ENCODE measurements at regions not wholly inside any gene's neighbourhood (a gene's known extent, or its start where the extent isn't known, plus 50 kb on each side); places are given as distances from the start of the nearest gene placed in this dataset.

DNA sequence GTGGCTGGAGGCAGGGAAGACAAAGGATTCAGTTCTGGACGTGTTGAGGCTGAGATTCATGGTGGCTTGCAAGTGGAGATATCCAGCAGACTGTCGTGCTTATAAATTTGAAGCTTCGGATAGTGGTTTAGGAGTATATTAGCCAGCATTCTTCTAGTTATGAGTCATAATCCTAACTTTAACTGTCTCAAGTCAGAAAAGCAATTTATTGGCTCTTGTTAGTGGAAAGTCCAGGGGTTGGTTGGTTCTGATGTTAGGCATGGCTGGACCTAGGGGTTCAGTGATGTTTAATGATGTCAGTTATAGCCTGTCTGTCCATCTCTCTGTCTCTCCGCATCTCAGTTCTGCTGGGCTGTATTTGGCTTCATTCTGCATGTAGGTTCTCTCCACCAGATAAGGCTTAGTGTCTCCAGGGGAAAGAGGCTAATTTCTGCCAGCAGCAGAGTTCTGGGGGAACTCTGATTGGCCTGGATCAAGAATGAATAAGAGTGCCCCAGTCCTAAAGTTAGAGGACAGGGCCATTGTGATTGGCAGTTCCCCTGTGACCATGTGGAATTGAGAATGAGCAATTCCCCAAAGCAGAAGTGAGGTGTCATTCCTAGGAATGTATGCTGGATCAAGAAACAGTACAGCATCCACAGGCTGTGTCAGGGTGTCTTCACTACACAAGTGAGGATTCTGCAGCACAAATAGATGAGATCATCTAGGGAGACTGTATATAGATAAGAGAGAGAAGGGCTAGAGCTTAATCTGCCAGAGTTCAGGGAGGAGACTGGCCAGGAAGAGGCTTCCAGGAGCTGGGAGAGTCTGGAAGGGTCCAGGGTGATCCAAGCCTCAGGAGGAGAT, 72.9 kb upstream of the SHB start:
- Histone ChIP-seq H3K27me3 (ENCODE audit: control insufficient read depth, insufficient read depth, low read length) (peaks cover 36% of the 10 kb centered on the region), H3K9ac (ENCODE audit: low read length) (no peak overlapping the region), H3K4me3 (ENCODE audit: low read depth, low read length) (no peak overlapping the region), H3K27ac (ENCODE audit: low read depth, low read length) (no peak overlapping the region), H3K9me3 (ENCODE audit: control insufficient read depth, insufficient read depth, low read depth, low read length) (no peaks in the 10 kb centered on the region), H3K36me3 (ENCODE audit: control insufficient read depth, insufficient read depth, low read length) (no peaks in the 10 kb centered on the region), H3K4me1 (ENCODE audit: control insufficient read depth, insufficient read depth, low read length) (peaks cover 8% of the 10 kb centered on the region; the same call in 1 of the 2 replicates)

DNA sequence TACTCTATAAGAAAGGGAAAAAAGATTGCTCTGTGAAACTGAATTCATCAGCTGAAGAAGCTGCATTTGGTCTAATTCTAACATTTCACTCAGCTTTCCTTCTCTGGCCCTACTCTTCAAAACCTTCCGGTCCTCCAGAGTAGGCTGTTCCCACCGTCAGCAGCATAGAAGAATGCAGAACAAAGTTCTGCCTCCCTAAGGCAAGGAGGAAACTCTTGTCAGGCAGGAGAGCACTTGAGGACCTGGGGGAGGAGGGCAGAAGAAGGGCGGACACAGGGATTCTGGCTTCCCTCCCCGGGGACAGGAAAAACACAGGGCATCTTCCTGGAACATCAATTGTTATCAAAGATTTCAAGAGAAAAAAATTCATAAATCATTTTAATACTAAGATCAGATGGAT, 69.2 kb upstream of the SHB start:
- no peaks in the 10 kb centered on the region for H3K36me3 ChIP-seq (ENCODE audit: control insufficient read depth, insufficient read depth, low read length)
- H3K27me3 ChIP-seq (ENCODE audit: control insufficient read depth, insufficient read depth, low read length) = peaks cover 34% of the 10 kb centered on the region
- no peak overlapping the region for H3K4me3 ChIP-seq (ENCODE audit: low read depth, low read length)
- no peak overlapping the region for H3K27ac ChIP-seq (ENCODE audit: low read depth, low read length)
- no peaks in the 10 kb centered on the region for H3K9me3 ChIP-seq (ENCODE audit: control insufficient read depth, insufficient read depth, low read depth, low read length)
- H3K9ac ChIP-seq (ENCODE audit: low read length) = no peak overlapping the region
- 0 out of 2 replicates have a peak, but pooled peaks cover 3% of the 10 kb centered on the region for H3K4me1 ChIP-seq (ENCODE audit: control insufficient read depth, insufficient read depth, low read length)

DNA sequence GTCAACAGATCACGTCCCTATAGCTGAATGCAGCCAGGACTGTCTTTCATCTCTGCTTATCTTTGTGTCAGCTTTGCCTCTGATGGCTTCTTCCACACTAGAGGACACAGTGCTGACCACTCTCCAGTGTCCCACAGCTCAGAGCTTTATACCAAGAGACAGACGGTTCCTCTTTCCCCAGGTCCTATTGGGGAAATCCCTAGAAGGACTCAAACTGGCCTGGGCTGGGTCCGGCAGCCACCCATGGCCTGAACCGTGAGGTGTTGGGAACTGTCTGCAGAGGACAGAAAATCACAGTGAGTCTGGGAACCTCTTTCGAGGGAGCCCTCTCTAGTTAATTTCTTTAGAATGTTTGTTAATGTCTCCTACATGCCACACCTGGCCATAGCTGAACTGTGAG, 68.3 kb upstream of the SHB start:
- H3K36me3 ChIP-seq (ENCODE audit: control insufficient read depth, insufficient read depth, low read length) = no peaks in the 10 kb centered on the region
- no peak overlapping the region for H3K4me3 ChIP-seq (ENCODE audit: low read depth, low read length)
- peaks cover 40% of the 10 kb centered on the region for H3K27me3 ChIP-seq (ENCODE audit: control insufficient read depth, insufficient read depth, low read length)
- H3K27ac ChIP-seq (ENCODE audit: low read depth, low read length) = no peak overlapping the region
- H3K9me3 ChIP-seq (ENCODE audit: control insufficient read depth, insufficient read depth, low read depth, low read length) = no peaks in the 10 kb centered on the region
- H3K4me1 ChIP-seq (ENCODE audit: control insufficient read depth, insufficient read depth, low read length) = 0 out of 2 replicates have a peak, but pooled peaks cover 3% of the 10 kb centered on the region
- no peak overlapping the region for H3K9ac ChIP-seq (ENCODE audit: low read length)

GRCh38 chr9:38136386-38136785, 67.4 kb upstream of the SHB start:
- Histone ChIP-seq H3K4me1 (ENCODE audit: control insufficient read depth, insufficient read depth, low read length) (0 out of 2 replicates have a peak, but pooled peaks cover 3% of the 10 kb centered on the region), H3K4me3 (ENCODE audit: low read depth, low read length) (no peak overlapping the region), H3K9me3 (ENCODE audit: control insufficient read depth, insufficient read depth, low read depth, low read length) (no peaks in the 10 kb centered on the region), H3K9ac (ENCODE audit: low read length) (no peak overlapping the region), H3K36me3 (ENCODE audit: control insufficient read depth, insufficient read depth, low read length) (no peaks in the 10 kb centered on the region), H3K27ac (ENCODE audit: low read depth, low read length) (no peak overlapping the region), H3K27me3 (ENCODE audit: control insufficient read depth, insufficient read depth, low read length) (peaks cover 34% of the 10 kb centered on the region)

GRCh38 chr9:38134611-38135237, 65.7 kb upstream of the SHB start:
- Histone ChIP-seq H3K4me1 (ENCODE audit: control insufficient read depth, insufficient read depth, low read length) (0 out of 2 replicates have a peak, but pooled peaks cover 3% of the 10 kb centered on the region), H3K27me3 (ENCODE audit: control insufficient read depth, insufficient read depth, low read length) (peaks cover 17% of the 10 kb centered on the region), H3K27ac (ENCODE audit: low read depth, low read length) (no peak overlapping the region), H3K9me3 (ENCODE audit: control insufficient read depth, insufficient read depth, low read depth, low read length) (no peaks in the 10 kb centered on the region), H3K4me3 (ENCODE audit: low read depth, low read length) (no peak overlapping the region), H3K36me3 (ENCODE audit: control insufficient read depth, insufficient read depth, low read length) (no peaks in the 10 kb centered on the region), H3K9ac (ENCODE audit: low read length) (no peak overlapping the region)

DNA sequence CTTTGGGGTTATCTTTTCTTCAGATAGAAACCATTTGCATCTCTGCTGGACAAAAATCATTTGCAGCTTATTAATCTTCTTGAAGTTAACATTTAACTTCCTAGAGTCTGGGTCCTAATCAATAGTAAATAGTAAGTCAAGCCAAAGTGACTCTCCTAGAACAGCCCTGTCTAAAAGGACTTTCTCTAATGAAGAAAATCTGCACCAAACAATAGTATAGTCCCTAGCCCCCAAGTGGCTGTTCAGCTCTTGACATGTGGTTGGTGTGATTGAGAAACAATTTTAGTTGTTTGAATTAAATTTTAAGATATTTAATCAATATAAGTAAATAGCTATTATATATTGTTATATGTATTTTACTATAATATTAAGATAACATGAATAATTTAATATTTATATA, 64.6 kb upstream of the SHB start:
- Histone ChIP-seq H3K4me3 (ENCODE audit: low read depth, low read length) (no peak overlapping the region), H3K9ac (ENCODE audit: low read length) (no peak overlapping the region), H3K4me1 (ENCODE audit: control insufficient read depth, insufficient read depth, low read length) (0 out of 2 replicates have a peak, but pooled peaks cover 3% of the 10 kb centered on the region), H3K9me3 (ENCODE audit: control insufficient read depth, insufficient read depth, low read depth, low read length) (no peaks in the 10 kb centered on the region), H3K36me3 (ENCODE audit: control insufficient read depth, insufficient read depth, low read length) (no peaks in the 10 kb centered on the region), H3K27me3 (ENCODE audit: control insufficient read depth, insufficient read depth, low read length) (peaks cover 24% of the 10 kb centered on the region), H3K27ac (ENCODE audit: low read depth, low read length) (no peak overlapping the region)

GRCh38 chr9:38132956-38133355, 63.9 kb upstream of the SHB start:
- no peaks in the 10 kb centered on the region for H3K36me3 ChIP-seq (ENCODE audit: control insufficient read depth, insufficient read depth, low read length)
- H3K9me3 ChIP-seq (ENCODE audit: control insufficient read depth, insufficient read depth, low read depth, low read length) = no peaks in the 10 kb centered on the region
- H3K4me1 ChIP-seq (ENCODE audit: control insufficient read depth, insufficient read depth, low read length) = 0 out of 2 replicates have a peak, but pooled peaks cover 3% of the 10 kb centered on the region
- no peak overlapping the region for H3K27ac ChIP-seq (ENCODE audit: low read depth, low read length)
- H3K4me3 ChIP-seq (ENCODE audit: low read depth, low read length) = no peak overlapping the region
- H3K27me3 ChIP-seq (ENCODE audit: control insufficient read depth, insufficient read depth, low read length) = peaks cover 27% of the 10 kb centered on the region
- no peak overlapping the region for H3K9ac ChIP-seq (ENCODE audit: low read length)

- Histone ChIP-seq H3K4me1 (ENCODE audit: control insufficient read depth, insufficient read depth, low read length) (0 out of 2 replicates have a peak, but pooled peaks cover 3% of the 10 kb centered on the region), H3K9me3 (ENCODE audit: control insufficient read depth, insufficient read depth, low read depth, low read length) (no peaks in the 10 kb centered on the region), H3K4me3 (ENCODE audit: low read depth, low read length) (no peak overlapping the region), H3K27me3 (ENCODE audit: control insufficient read depth, insufficient read depth, low read length) (peaks cover 32% of the 10 kb centered on the region), H3K36me3 (ENCODE audit: control insufficient read depth, insufficient read depth, low read length) (no peaks in the 10 kb centered on the region), H3K9ac (ENCODE audit: low read length) (no peak overlapping the region), H3K27ac (ENCODE audit: low read depth, low read length) (no peak overlapping the region)
These were observed 62.7 kb upstream of the SHB start for GRCh38 chr9:38131729-38132128.

GRCh38 chr9:38130724-38131123, 61.7 kb upstream of the SHB start:
- no peaks in the 10 kb centered on the region for H3K9me3 ChIP-seq (ENCODE audit: control insufficient read depth, insufficient read depth, low read depth, low read length)
- 0 out of 2 replicates have a peak, but pooled peaks cover 3% of the 10 kb centered on the region for H3K4me1 ChIP-seq (ENCODE audit: control insufficient read depth, insufficient read depth, low read length)
- no peaks in the 10 kb centered on the region for H3K36me3 ChIP-seq (ENCODE audit: control insufficient read depth, insufficient read depth, low read length)
- H3K27me3 ChIP-seq (ENCODE audit: control insufficient read depth, insufficient read depth, low read length) = peaks cover 40% of the 10 kb centered on the region
- no peak overlapping the region for H3K9ac ChIP-seq (ENCODE audit: low read length)
- no peak overlapping the region for H3K4me3 ChIP-seq (ENCODE audit: low read depth, low read length)
- no peak overlapping the region for H3K27ac ChIP-seq (ENCODE audit: low read depth, low read length)

GRCh38 chr9:38129366-38129765, 60.3 kb upstream of the SHB start:
- no peak overlapping the region for H3K4me3 ChIP-seq (ENCODE audit: low read depth, low read length)
- H3K4me1 ChIP-seq (ENCODE audit: control insufficient read depth, insufficient read depth, low read length) = no peaks in the 10 kb centered on the region
- no peaks in the 10 kb centered on the region for H3K36me3 ChIP-seq (ENCODE audit: control insufficient read depth, insufficient read depth, low read length)
- peaks cover 47% of the 10 kb centered on the region for H3K27me3 ChIP-seq (ENCODE audit: control insufficient read depth, insufficient read depth, low read length)
- H3K9me3 ChIP-seq (ENCODE audit: control insufficient read depth, insufficient read depth, low read depth, low read length) = no peaks in the 10 kb centered on the region
- no peak overlapping the region for H3K27ac ChIP-seq (ENCODE audit: low read depth, low read length)
- H3K9ac ChIP-seq (ENCODE audit: low read length) = no peak overlapping the region

GRCh38 chr9:38128752-38129270, 59.8 kb upstream of the SHB start:
- Histone ChIP-seq H3K9me3 (ENCODE audit: control insufficient read depth, insufficient read depth, low read depth, low read length) (no peaks in the 10 kb centered on the region), H3K27ac (ENCODE audit: low read depth, low read length) (no peak overlapping the region), H3K27me3 (ENCODE audit: control insufficient read depth, insufficient read depth, low read length) (peaks cover 47% of the 10 kb centered on the region), H3K9ac (ENCODE audit: low read length) (no peak overlapping the region), H3K36me3 (ENCODE audit: control insufficient read depth, insufficient read depth, low read length) (no peaks in the 10 kb centered on the region), H3K4me1 (ENCODE audit: control insufficient read depth, insufficient read depth, low read length) (no peaks in the 10 kb centered on the region), H3K4me3 (ENCODE audit: low read depth, low read length) (no peak overlapping the region)

Measured in HUES6 (cell line).